H1 (cell line): ENCODE measurements at regions not wholly inside any gene's neighbourhood (a gene's known extent, or its start where the extent isn't known, plus 50 kb on each side); places are given as distances from the start of the nearest gene placed in this dataset.

Experiments
- EP300 ChIP-seq, 2 experiments: IDR thresholded peaks; 1 replicate in 1 of 2; 2 replicates in 1 of 2; pipeline ENCODE4 v1.6.1; 2011 to 2012; ENCODE audit warnings: low read depth in 2 of 2, low read length in 2 of 2, mild to moderate bottlenecking in 2 of 2, borderline replicate concordance in 1 of 2, inconsistent platforms in 1 of 2, moderate library complexity in 1 of 2

- TF ChIP-seq EP300 (IDR thresholded peaks at IDR 0.05; ENCODE audit: borderline replicate concordance in 1 of 2, low read depth in 2 of 2, low read length in 2 of 2): no peak
These were observed 174.3 kb upstream of the NBEA start (continued) for GRCh38 chr13:34767778-34768177.
